Prostate gland (tissue), 2 donors: ENCODE measurements at regions not wholly inside any gene's neighbourhood (a gene's known extent, or its start where the extent isn't known, plus 50 kb on each side); places are given as distances from the start of the nearest gene placed in this dataset.

Experiments
- POLR2A ChIP-seq: fragments of 450-650 bp; IDR thresholded peaks from one replicate; pipeline ENCODE4 v1.6.1; 2016; ENCODE audit warnings: antibody characterized with exemption, mild to moderate bottlenecking
- POLR2AphosphoS5 ChIP-seq: sonication (generic); formaldehyde crosslinking; IDR thresholded peaks from one replicate; pipeline ENCODE4 v1.6.1; 2017; ENCODE audit warnings: antibody characterized with exemption
- TF ChIP-seq, protein P1 (sequence below), 4 experiments: fragments of 200-600 bp in 2 of 4; fragments of 450-650 bp in 2 of 4; sonication (generic) in 2 of 4; IDR thresholded peaks; 1 replicate in 3 of 4; 2 replicates in 1 of 4; pipeline ENCODE4 v1.5.1; 2016 to 2019; ENCODE audit warnings: antibody characterized with exemption in 4 of 4, mild to moderate bottlenecking in 2 of 4, moderate library complexity in 2 of 4

DNA sequence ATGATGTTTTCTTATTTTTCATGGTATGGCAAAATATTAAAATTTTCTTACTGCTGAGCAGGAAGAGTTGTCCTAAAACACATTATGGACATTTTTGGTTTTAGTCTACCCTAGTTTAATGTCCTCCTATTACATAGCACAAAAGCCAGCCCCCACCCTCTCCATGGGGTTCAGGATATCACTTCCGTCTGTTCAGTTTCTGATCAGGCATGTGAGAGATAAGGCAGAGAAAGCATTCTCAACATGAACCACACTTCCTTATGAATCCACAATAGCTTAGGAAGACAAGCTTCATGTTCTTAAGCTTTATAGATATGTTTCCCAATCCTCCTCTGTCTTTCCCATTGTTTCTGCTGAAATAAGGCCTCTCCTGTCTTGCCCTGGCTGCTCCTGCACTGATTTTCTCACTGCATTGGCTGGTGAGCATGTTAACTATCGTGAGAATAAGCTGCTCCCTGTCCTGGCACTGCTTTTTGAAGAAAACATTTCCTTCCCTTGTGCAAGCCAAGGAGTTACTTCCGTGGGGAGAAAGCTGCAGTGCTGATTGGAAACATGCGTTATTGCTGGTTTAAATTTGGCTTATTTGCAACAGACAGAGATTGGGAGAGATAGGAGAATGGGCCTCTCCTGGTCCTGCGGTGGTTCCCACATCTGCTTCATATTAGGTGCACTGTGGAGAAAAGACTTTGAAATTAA is 260.3 kb upstream of the RPS23 start:
- TF ChIP-seq, protein P1, sequence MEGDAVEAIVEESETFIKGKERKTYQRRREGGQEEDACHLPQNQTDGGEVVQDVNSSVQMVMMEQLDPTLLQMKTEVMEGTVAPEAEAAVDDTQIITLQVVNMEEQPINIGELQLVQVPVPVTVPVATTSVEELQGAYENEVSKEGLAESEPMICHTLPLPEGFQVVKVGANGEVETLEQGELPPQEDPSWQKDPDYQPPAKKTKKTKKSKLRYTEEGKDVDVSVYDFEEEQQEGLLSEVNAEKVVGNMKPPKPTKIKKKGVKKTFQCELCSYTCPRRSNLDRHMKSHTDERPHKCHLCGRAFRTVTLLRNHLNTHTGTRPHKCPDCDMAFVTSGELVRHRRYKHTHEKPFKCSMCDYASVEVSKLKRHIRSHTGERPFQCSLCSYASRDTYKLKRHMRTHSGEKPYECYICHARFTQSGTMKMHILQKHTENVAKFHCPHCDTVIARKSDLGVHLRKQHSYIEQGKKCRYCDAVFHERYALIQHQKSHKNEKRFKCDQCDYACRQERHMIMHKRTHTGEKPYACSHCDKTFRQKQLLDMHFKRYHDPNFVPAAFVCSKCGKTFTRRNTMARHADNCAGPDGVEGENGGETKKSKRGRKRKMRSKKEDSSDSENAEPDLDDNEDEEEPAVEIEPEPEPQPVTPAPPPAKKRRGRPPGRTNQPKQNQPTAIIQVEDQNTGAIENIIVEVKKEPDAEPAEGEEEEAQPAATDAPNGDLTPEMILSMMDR (IDR thresholded peaks at IDR 0.05) = no peak
- TF ChIP-seq POLR2A = no peak
- no peak for TF ChIP-seq POLR2AphosphoS5
